PC-9 (cell line): ENCODE measurements at regions not wholly inside any gene's neighbourhood (a gene's known extent, or its start where the extent isn't known, plus 50 kb on each side); places are given as distances from the start of the nearest gene placed in this dataset.

Source experiments
- BruUV-seq: library from RNA; stranded (reverse); fragments of 400-500 nt; replicated peaks from 2 replicates; lab custom pipeline; 2021; lab: Mats Ljungman, UMichigan
- CTCF ChIA-PET: fragments of 300-600 bp; sonication (Branson Sonifier 250); formaldehyde crosslinking; loops from one replicate; lab custom pipeline; 2022; ENCODE audit warnings: antibody characterized with exemption; lab: Charles Lee
- POLR2A ChIA-PET: fragments of 300-600 bp; sonication (Branson Sonifier 250); formaldehyde crosslinking; loops from one replicate; lab custom pipeline; 2022; ENCODE audit warnings: antibody characterized with exemption; ENCODE audit not compliant: unreplicated experiment; lab: Charles Lee
- DNase-seq, 2 experiments: peaks; one replicate each; pipeline versions ENCODE4 v3.0.0 to v3.0.0-alpha.2; 2015 to 2022; ENCODE audit warnings: mixed read lengths in 1 of 2
- H2AFZ ChIP-seq: fragments of 200-600 bp; sonication (generic); 2 replicates; pipeline ENCODE4 v1.8.1; 2017; ENCODE audit warnings: antibody characterized with exemption
- H3F3A ChIP-seq: fragments of 200-600 bp; sonication (generic); 2 replicates; pipeline ENCODE4 v1.8.1; 2017; ENCODE audit warnings: antibody characterized with exemption, mild to moderate bottlenecking, low read depth; ENCODE audit not compliant: insufficient read depth
- H3K27ac ChIP-seq: fragments of 200-600 bp; sonication (generic); 2 replicates; pipeline ENCODE4 v1.6.1; 2016; ENCODE audit warnings: mixed run types
- H3K27me3 ChIP-seq: fragments of 200-600 bp; sonication (generic); 2 replicates; pipeline ENCODE4 v1.6.1; 2016; ENCODE audit warnings: low read depth, mixed run types; ENCODE audit not compliant: insufficient read depth
- H3K36me3 ChIP-seq: fragments of 200-600 bp; sonication (generic); 2 replicates; pipeline ENCODE4 v1.6.1; 2016; ENCODE audit warnings: low read depth, mixed run types
- H3K4me1 ChIP-seq: fragments of 200-600 bp; sonication (generic); replicated peaks from 2 replicates; pipeline ENCODE4 v1.6.1; 2016; ENCODE audit warnings: mixed run types; ENCODE audit not compliant: insufficient read depth
- H3K4me2 ChIP-seq: fragments of 200-600 bp; sonication (generic); 2 replicates; pipeline ENCODE4 v1.6.1; 2017; ENCODE audit warnings: mixed run types
- H3K4me3 ChIP-seq: fragments of 200-600 bp; sonication (generic); 2 replicates; pipeline ENCODE4 v1.6.1; 2016; ENCODE audit warnings: mixed run types
- H3K79me2 ChIP-seq: fragments of 200-600 bp; sonication (generic); 2 replicates; pipeline ENCODE4 v1.6.1; 2017; ENCODE audit warnings: low read depth, mixed run types
- H3K9me2 ChIP-seq: fragments of 200-600 bp; sonication (generic); 2 replicates; pipeline ENCODE4 v1.8.1; 2017; ENCODE audit warnings: mild to moderate bottlenecking; ENCODE audit not compliant: insufficient read depth
- H3K9me3 ChIP-seq: fragments of 200-600 bp; sonication (generic); 2 replicates; pipeline ENCODE4 v1.8.1; 2016; ENCODE audit warnings: low read depth; ENCODE audit not compliant: insufficient read depth
- H4K20me1 ChIP-seq: fragments of 200-600 bp; sonication (generic); 2 replicates; pipeline ENCODE4 v1.8.1; 2017; ENCODE audit not compliant: insufficient read depth
- CTCF ChIP-seq: fragments of 200-600 bp; sonication (generic); conservative IDR thresholded peaks from 2 replicates; pipeline ENCODE4 v1.6.1; 2017; ENCODE audit warnings: mixed run types, antibody characterized with exemption, mild to moderate bottlenecking, moderate library complexity
- EZH2 ChIP-seq: fragments of 200-600 bp; sonication (generic); IDR thresholded peaks from 2 replicates; pipeline ENCODE4 v1.8.0; 2017; ENCODE audit warnings: antibody characterized with exemption, low read depth
- intact Hi-C: fragments of 100-400 bp; cut with micrococcal nuclease; formaldehyde crosslinking; loops from one replicate; pipeline ENCODE4 v1.10.0; 2022; ENCODE audit not compliant: unreplicated experiment

- Histone ChIP-seq H3K9me3 (no peaks in the 10 kb centered on the region), H3K36me3 (no peaks in the 10 kb centered on the region), H3K79me2 (no peaks in the 10 kb centered on the region), H3K27me3 (peaks cover 72% of the 10 kb centered on the region), H3K4me2 (no peak overlapping the region), H2AFZ (no peak overlapping the region), H3F3A (no peaks in the 10 kb centered on the region), H3K4me1 (no peaks in the 10 kb centered on the region), H3K4me3 (no peak overlapping the region), H4K20me1 (no peaks in the 10 kb centered on the region), H3K27ac (no peak overlapping the region), H3K9me2 (no peaks in the 10 kb centered on the region)
- TF ChIP-seq EZH2 (no peak), CTCF (no peak)
- POLR2A ChIA-PET, result no interaction called here
- intact Hi-C loops, result no loop called here
- CTCF ChIA-PET, result no interaction called here
- no peak for DNase-seq
- BruUV-seq, result no TSS peak
Observed at GRCh38 chr12:107847830-107848229, 73.3 kb downstream of the ASCL4 start.

- H3F3A ChIP-seq, result no peaks in the 10 kb centered on the region
- no peak for DNase-seq
- no peaks in the 10 kb centered on the region for H3K79me2 ChIP-seq
- H3K4me2 ChIP-seq, result no peak overlapping the region
- no peaks in the 10 kb centered on the region for H3K9me2 ChIP-seq
- no TSS peak for BruUV-seq
- no peaks in the 10 kb centered on the region for H3K4me1 ChIP-seq
- no peak overlapping the region for H2AFZ ChIP-seq
- POLR2A ChIA-PET, result no interaction called here
- H3K27ac ChIP-seq, result no peak overlapping the region
- no peaks in the 10 kb centered on the region for H3K36me3 ChIP-seq
- H3K9me3 ChIP-seq, result no peaks in the 10 kb centered on the region
- intact Hi-C loops, result no loop called here
- H3K4me3 ChIP-seq, result no peak overlapping the region
- H3K27me3 ChIP-seq, result peaks cover 90% of the 10 kb centered on the region
- CTCF ChIA-PET, result no interaction called here
- TF ChIP-seq CTCF (no peak), EZH2 (no peak)
- no peaks in the 10 kb centered on the region; the same call in 1 of the 2 replicates for H4K20me1 ChIP-seq
Observed at GRCh38 chr12:107853479-107853878, 79.0 kb downstream of the ASCL4 start.

- DNase-seq, result no peak
- no peak overlapping the region for H3K4me3 ChIP-seq
- no peak overlapping the region for H3K4me2 ChIP-seq
- no peaks in the 10 kb centered on the region for H3K79me2 ChIP-seq
- no peak for TF ChIP-seq EZH2
- no peaks in the 10 kb centered on the region for H3K4me1 ChIP-seq
- ChIA-PET CTCF (no interaction called here), POLR2A (no interaction called here)
- no peak overlapping the region for H2AFZ ChIP-seq
- no peak overlapping the region for H3K27ac ChIP-seq
- H3K9me3 ChIP-seq, result no peaks in the 10 kb centered on the region
- BruUV-seq, result no TSS peak
- no peaks in the 10 kb centered on the region for H3K9me2 ChIP-seq
- H3K36me3 ChIP-seq, result no peaks in the 10 kb centered on the region
- intact Hi-C loops, result no loop called here
- no peaks in the 10 kb centered on the region for H3F3A ChIP-seq
- no peaks in the 10 kb centered on the region; the same call in 1 of the 2 replicates for H4K20me1 ChIP-seq
- peaks cover 89% of the 10 kb centered on the region for H3K27me3 ChIP-seq
Observed at GRCh38 chr12:107855471-107855870, 81.0 kb downstream of the ASCL4 start.

GRCh38 chr12:107856096-107856495 lies 81.6 kb downstream of the ASCL4 start:
- DNase-seq, result no peak
- no peaks in the 10 kb centered on the region for H3K9me2 ChIP-seq
- H3K4me2 ChIP-seq, result no peak overlapping the region
- H3K4me3 ChIP-seq, result no peak overlapping the region
- H3K27me3 ChIP-seq, result peaks cover 89% of the 10 kb centered on the region
- ChIA-PET POLR2A (no interaction called here), CTCF (no interaction called here)
- H3K9me3 ChIP-seq, result no peaks in the 10 kb centered on the region
- intact Hi-C loops, result no loop called here
- no peaks in the 10 kb centered on the region; the same call in 1 of the 2 replicates for H4K20me1 ChIP-seq
- no peak overlapping the region for H2AFZ ChIP-seq
- no TSS peak for BruUV-seq
- TF ChIP-seq EZH2 (no peak), CTCF (no peak)
- H3K27ac ChIP-seq, result no peak overlapping the region
- H3F3A ChIP-seq, result no peaks in the 10 kb centered on the region
- no peaks in the 10 kb centered on the region for H3K36me3 ChIP-seq
- H3K4me1 ChIP-seq, result no peaks in the 10 kb centered on the region
- H3K79me2 ChIP-seq, result no peaks in the 10 kb centered on the region
